Amygdala (tissue), 56 donors: ENCODE measurements at regions not wholly inside any gene's neighbourhood (a gene's known extent, or its start where the extent isn't known, plus 50 kb on each side); places are given as distances from the start of the nearest gene placed in this dataset.

ENCODE experiments used
- DNase-seq, 56 donors: peaks; one replicate each; lab custom pipeline; 2025; lab: John Stamatoyannopoulos, UW

DNA sequence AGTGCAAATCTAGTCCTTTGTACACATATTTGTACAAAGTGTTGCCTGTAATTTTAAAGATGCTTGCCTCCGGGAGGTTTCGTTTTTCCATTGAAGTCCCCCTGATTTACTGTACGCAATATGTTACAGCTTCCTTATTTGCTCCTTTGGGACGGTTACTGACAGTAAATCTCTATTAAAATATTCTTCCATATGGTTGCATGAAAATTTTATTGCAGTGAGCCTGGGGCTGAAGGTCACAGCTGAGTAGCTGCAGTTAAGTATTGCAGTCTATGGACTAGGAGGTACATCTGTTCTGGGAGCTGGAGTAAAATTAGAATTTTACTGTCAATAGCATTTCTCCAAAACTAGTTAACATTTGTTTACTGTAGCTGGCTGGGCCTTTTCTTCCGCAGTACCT is 119.2 kb downstream of the ETAA1 start:
- DNase-seq = no peak

DNA sequence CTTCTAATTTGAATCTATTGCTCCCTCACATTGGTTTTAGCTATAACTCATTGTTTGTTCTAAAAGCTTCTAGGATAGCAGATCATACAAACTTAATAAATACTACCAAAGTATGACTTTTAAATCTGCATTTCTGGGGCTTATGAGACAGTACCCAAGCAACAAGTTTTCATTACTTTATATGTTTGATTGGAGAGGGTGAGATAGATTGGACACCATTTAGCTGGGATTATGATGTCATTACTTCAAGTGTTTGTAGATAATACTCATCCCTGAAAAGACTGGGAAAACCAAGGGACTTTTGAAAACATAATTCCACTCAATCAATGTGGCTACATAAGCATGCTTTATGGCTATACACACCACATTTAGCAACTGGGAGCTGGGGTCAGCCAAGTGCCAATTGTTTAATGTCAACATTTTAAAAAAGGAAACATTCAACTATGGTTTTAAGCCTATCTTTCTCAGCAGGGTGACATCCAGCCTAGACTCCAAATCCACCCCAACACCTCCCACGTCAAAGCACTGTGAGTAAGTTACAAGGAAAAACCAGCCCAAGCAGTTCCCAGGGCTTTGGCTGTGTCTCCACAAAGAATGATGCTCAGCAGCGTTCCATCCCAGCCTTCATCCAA is 119.9 kb downstream of the ETAA1 start:
- no peak for DNase-seq

- DNase-seq = no peak
These were observed 125.0 kb downstream of the ETAA1 start for GRCh38 chr2:67522148-67522547.

DNA sequence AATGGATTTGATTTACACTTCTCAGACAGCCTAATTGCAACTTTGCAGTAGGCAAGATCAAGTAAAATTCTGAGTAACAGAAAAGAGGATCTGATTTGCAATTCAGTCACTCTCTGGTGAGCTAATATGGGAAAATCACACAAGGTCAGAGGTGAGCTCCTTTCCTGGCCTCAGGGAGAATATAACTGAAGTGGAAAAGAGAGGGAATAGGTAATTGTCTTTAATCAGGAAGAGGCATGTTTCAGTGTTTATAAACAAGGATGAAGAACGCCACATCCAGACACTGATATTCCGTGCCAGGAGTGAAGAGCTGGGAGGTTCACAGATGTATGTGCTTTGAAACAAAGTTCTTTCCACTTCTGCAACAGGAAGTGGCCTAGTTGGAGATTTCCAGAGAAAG is 127.1 kb downstream of the ETAA1 start:
- DNase-seq = no peak

DNA sequence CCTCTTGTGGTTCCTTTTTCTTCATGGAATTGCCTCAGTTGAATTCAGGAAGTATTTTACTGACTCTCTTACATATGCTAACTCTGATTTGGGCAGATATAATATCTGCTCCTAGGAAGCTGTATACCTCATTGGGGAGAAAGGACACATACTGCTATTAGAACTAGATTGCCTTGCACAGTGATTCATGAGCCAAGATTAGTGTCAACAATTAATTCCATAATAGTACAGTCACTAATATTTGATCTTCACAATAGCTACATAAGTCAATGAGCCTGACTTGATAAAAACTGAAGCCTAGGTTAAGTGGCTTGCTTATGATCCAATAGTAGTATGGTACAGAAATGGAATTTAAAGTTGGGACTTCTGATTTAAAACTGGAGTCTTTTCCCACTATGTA is 127.6 kb downstream of the ETAA1 start:
- no peak for DNase-seq

- no peak for DNase-seq
These were observed 129.2 kb downstream of the ETAA1 start for GRCh38 chr2:67526283-67526682.

- no peak for DNase-seq
These were observed 131.2 kb downstream of the ETAA1 start for GRCh38 chr2:67528320-67528719.

DNA sequence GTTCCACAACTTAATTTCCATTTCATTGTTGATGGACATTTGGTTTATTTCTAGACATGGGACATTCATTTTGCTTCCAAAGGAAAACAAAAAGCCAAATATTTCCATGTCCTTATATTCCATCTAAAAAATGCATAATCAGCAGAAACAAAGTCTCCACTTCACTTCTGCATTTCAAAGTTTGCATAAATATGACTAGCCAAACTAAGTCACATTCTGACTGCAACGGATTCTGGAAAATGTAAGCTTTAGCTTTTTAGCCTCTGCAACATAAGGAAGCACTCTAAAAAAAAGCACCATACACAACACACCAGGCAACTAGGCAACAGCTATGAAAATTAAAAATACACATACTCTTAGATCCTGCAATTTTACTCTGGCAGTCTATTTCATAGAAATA is 135.3 kb downstream of the ETAA1 start:
- DNase-seq = no peak

- no peak for DNase-seq
These were observed 137.6 kb downstream of the ETAA1 start for GRCh38 chr2:67534745-67535144.

- DNase-seq = no peak
These were observed 143.8 kb downstream of the ETAA1 start for GRCh38 chr2:67540962-67541361.

GRCh38 chr2:67544286-67544685 is 147.2 kb downstream of the ETAA1 start:
- DNase-seq = peak in 35 of 56 donors; percentile 1 to 59 (median 16)

- DNase-seq = no peak
These were observed 151.4 kb downstream of the ETAA1 start for GRCh38 chr2:67548317-67549201.

- no peak for DNase-seq
These were observed 162.0 kb downstream of the ETAA1 start for GRCh38 chr2:67559156-67559555.

- DNase-seq = no peak
These were observed 163.8 kb downstream of the ETAA1 start for GRCh38 chr2:67560771-67561456.

DNA sequence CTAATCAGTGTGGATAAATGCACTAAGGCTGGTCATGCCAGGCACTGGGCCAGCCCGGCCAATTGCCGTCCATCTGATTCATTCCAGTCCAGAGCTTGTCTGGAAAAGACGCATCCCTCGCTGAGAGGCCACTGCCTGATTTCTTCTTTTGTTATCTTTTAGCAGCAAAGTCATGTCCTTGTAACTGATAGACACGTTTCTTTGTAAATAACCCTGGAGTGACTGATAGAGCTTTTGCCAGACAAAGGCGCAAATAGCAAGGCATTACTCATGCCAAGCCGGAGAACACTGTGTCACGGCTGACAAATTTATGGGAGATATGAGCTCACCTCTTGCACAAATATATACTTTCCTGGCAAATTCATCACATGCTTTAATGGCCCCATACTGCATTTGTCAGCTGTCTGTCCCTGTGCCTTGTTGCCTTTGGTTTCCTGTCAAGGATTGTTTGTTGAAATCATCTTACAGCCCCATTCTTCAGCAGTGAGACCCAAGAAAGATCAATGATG is 164.4 kb downstream of the ETAA1 start:
- DNase-seq = no peak

DNA sequence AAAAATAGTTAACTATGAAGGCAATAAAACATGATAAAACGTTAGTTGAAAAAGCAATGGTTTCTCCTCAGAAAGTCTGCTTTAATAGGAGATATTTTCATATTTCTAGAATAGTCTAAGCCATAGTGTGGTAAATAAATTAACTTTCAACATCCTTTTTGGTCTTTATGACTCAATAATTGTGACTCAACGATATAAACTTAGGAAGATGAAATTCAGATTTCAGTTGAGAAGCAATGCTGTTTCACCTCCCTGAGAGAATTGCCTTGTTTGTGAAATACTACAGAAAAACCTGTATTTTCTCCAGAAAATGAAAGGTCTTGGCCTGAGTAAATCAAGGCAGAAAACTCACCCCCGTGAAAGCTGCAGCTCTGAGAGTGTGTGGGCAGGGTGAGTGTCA is 166.9 kb downstream of the ETAA1 start:
- DNase-seq = no peak

- DNase-seq = no peak
These were observed 167.5 kb downstream of the ETAA1 start for GRCh38 chr2:67564626-67565025.

- no peak for DNase-seq
These were observed 168.1 kb downstream of the ETAA1 start for GRCh38 chr2:67565262-67565661.

DNA sequence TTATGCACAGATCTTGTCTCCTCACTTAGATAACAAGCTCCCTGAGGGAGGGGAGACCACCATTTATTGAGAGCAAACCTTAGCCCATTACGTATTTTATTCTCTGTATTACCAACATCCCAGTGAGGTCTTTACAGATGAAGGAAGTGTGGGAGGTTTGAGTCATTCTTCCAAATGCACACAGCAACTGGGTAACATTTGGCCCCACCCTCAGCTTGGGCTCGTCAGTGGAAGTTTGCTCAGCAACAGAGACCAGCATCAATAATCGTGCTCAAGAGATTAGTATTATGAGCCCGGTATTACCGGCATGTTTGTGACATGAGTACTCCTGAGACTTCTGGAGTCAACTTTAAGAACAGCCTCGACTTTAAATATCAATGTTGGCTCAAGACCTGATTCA is 168.6 kb downstream of the ETAA1 start:
- no peak for DNase-seq

DNA sequence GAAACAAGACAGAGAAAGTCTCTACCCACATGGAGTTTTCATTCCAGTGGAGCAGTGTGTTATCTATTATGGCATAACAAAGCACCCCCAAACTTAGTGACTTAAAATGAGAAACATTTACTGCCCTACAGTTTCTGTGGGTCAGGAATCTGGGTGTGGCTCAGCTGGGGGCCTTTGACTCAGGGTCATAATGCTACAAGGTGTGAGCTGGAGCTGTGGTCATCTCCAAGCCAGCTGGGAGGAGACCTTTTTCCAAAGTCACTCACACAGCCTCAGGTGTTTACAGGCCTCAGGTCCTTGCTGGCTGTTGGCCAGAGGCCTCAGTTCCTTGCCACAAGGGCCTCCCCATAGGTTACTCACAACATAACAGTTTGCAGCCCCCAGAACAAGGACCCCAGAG is 169.2 kb downstream of the ETAA1 start:
- DNase-seq = no peak

DNA sequence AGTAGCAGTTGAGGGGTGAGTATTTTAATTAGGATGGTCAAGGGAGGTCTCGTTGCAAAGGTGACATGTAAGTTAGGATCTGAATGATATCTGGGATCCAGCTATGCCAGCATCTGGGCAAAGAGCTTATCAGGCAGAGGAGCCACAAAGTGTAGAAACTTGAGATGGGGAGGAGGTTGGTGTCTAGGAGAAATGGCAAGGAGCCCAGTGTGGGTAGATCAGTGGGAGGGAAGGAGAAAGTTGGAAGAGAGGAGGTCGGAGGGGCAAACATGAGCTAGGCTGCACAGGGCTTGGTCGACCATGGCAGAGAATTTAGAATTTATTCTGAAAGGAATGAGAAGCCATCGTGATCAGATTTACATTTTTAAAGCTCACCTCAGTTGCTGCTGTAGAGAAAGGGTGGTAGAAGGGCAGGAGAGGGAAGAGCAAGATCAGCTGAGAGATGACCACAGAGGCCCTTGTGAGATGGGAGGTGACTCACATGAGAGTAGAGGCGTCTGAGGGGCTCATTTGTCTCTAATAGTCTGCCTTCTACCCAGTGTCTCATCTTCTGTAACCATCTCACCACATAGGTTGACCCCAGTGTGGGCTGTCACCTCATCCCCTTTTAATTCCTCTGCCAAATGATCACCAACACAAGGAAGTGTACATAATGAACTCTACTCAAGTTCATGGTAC is 170.0 kb downstream of the ETAA1 start:
- no peak for DNase-seq
